LNCAP (cell line): ENCODE measurements at regions not wholly inside any gene's neighbourhood (a gene's known extent, or its start where the extent isn't known, plus 50 kb on each side); places are given as distances from the start of the nearest gene placed in this dataset.

Experiments used
- TF ChIP-seq, protein P1 (sequence below): fragments of 450-650 bp; IDR thresholded peaks from 2 replicates; pipeline ENCODE4 v1.5.1; 2017; ENCODE audit warnings: mild to moderate bottlenecking

DNA sequence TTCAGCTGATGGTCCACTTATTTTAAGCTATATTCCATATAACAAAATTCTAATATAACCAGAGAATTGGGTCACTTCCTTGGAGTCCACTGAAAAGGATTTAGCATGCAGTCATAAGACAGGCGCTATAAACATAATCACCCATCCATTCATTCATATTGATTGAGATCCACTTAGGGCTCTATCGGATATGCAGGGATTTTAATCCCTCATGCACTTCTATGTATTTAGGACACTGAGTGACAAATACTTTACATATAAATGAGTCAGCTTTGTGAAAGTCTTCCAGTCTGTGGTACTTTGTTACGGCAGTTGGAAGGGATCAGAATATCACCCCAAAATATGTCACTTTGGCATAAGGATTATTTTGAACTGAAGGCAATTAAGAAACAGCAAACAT lies 127.3 kb upstream of the ZNF608 start:
- TF ChIP-seq, protein P1, sequence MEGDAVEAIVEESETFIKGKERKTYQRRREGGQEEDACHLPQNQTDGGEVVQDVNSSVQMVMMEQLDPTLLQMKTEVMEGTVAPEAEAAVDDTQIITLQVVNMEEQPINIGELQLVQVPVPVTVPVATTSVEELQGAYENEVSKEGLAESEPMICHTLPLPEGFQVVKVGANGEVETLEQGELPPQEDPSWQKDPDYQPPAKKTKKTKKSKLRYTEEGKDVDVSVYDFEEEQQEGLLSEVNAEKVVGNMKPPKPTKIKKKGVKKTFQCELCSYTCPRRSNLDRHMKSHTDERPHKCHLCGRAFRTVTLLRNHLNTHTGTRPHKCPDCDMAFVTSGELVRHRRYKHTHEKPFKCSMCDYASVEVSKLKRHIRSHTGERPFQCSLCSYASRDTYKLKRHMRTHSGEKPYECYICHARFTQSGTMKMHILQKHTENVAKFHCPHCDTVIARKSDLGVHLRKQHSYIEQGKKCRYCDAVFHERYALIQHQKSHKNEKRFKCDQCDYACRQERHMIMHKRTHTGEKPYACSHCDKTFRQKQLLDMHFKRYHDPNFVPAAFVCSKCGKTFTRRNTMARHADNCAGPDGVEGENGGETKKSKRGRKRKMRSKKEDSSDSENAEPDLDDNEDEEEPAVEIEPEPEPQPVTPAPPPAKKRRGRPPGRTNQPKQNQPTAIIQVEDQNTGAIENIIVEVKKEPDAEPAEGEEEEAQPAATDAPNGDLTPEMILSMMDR = no peak

DNA sequence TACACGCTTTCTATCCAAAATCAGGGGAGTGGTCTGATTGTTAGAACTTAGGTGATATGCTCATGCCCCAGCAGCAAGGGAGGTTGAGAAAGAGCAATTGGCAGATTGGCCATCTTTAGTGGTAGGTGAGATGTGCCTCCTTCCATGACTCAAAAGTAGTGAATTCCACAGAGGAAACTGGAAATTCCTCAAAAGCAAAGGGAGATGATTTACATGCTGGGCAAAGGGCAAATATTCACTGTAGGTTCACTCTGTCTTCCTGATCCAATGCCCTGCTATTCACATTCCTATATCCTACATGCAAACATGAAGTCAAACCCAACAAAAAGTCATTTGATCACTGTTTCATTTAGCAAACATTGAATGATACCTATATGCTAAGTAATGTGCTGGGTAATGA lies 130.1 kb upstream of the ZNF608 start:
- TF ChIP-seq, protein P1 = no peak

DNA sequence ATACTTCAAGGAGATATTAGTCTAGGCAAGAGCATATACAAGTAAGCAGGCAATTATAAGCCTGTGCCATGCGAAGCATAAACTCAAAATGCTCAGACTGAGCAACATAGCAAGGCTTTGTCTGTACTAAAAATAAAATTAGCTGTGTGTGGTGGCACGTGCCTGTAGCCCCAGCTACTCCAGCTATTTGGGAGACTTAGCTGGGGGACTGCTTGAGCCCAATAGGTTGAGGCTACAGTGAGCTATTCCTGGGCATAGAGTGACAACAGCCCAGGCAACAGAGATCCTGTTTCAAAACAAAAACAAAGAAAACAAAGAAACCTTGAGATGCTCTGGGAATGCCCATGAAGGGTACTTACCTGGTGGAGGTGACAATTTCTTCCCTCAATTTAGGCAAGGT lies 130.5 kb upstream of the ZNF608 start:
- TF ChIP-seq, protein P1 = no peak

DNA sequence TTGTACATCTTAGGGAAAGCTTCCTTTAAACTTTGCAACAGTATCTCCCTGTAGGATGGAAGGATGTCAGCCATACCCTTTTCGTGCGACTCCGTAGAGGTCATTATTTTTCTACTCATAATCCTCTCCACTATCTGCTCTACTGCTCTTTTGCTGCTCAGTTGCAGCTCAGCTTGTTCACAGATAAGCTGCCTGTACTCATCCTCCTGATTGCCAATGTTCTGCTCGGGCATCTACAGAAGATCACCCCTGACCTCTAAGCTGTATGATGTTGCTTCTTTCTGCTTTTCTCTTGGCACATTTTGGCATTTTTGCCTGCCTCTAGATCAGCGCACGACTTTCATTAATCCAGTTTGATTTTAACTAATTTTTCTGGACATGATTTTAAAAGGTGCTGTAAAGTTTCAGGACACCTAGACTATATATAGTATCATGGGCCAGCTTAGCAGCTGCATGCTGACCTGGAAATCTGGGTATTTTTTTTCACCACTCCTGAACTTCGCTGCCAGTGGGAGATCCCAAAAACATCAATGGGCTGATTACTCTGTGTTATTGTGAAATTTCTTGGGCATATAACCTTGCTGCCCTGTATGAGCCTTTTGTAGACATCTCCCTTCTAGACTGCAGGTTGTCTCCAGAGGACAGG lies 131.2 kb upstream of the ZNF608 start:
- TF ChIP-seq, protein P1 = no peak

DNA sequence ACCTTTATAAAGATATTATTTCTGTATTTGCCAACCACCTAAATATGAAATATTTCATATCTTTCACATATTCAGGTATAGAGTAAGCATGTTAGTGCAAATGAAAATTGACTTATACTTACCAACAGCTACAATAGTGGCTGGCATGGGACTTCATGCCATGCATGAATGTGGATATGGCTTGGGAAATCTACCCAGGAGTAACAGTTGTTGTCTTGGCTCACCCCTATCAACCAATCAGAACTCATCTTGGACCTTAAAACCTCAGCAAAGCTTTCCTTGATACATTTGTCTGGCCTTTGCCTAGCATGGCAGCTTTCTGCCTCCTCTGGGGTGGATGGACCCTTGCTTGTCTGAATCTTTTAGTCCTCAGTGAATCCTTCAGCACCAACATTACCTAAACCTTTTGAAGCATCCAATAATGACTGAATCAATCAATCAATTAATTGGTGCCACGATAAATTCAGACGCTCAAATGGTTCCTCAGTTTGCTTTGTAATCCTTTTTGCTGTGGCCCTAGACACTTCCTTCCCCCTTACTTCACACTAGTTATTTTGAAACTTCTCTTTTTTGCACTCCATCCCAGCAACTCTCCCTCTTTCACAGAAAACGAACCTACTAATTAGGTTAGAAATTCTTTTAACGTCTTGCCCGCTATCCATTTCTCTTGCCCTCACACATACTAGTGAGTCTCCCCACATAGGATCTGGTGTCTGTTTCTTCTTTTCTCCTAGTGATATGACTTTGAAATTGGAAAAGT lies 132.3 kb upstream of the ZNF608 start:
- TF ChIP-seq, protein P1 = no peak

DNA sequence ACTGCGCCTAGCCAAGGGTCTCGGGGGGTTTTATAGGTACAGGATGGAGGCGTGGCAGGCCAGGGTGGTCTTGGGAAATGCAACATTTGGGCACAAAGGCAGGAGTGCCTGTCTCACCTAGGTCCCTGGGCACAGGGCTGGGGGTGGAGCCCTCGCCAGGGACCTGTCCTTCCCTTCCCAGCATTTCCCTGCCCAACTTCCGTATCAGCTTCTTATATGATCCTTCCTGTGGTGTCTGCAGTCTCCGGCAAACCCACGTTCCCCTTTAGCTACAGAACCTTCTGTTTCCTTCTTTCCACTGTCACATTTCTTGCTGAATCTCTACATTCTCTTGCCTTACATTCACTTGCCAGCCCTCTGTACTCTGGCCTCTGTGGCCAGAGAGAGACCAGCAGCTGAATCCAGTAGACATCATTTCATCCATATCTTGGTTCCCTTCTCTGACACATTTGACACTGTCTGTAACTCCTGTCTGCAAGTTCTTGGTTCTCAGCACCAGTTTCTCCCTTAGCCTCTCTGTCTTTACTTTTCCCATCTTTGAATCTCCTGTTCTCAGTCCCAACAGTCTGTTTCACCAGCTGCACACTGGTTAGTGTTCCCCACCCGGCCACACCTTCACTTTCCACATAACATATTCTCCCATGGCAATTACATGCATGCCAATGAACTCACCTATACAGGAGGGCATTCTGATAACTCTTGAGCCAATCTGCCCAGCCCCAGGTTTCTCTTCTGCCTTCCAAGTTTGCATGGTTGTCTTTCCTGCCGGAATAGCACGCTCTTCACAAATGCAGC lies 134.7 kb upstream of the ZNF608 start:
- TF ChIP-seq, protein P1 = no peak

DNA sequence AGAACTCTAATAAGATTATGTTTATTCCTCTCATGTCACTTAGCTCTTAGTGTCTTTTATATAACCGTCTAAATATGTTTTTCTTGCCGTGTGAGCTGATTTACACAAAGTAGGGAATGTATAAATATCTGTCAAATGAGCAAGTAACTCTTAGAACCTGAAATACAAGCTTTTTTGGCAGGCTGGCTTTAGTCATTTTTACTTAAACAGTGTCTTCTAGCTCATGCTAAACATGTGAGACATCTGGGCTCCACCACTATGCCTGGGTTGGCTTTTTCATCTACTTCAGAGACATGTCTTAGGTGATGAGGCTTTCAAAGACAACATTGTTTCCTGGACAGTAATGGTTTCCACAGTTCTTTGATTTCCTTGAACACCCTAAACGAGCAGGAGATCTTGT lies 137.2 kb upstream of the ZNF608 start:
- TF ChIP-seq, protein P1 = no peak
